HUES48 (cell line): ENCODE measurements at regions not wholly inside any gene's neighbourhood (a gene's known extent, or its start where the extent isn't known, plus 50 kb on each side); places are given as distances from the start of the nearest gene placed in this dataset.
"Not testable (repeated sequence)": the region's sequence is repeated elsewhere in the genome, so short reads cannot be mapped to it uniquely, and the experiment has no call there.

Source experiments
- H3K27ac ChIP-seq: one replicate; pipeline ENCODE4 v1.7.0; 2013; ENCODE audit warnings: low read depth, low read length, inconsistent platforms
- H3K27me3 ChIP-seq: 2 replicates; pipeline ENCODE4 v1.6.1; 2013; ENCODE audit warnings: mild to moderate bottlenecking, low read length; ENCODE audit not compliant: control insufficient read depth, insufficient read depth
- H3K36me3 ChIP-seq: 2 replicates; pipeline ENCODE4 v1.6.1; 2013; ENCODE audit warnings: low read length; ENCODE audit not compliant: control insufficient read depth, insufficient read depth
- H3K4me1 ChIP-seq: 2 replicates; pipeline ENCODE4 v1.6.1; 2013; ENCODE audit warnings: mild to moderate bottlenecking, low read length; ENCODE audit not compliant: control insufficient read depth, insufficient read depth
- H3K4me3 ChIP-seq: 2 replicates; pipeline ENCODE4 v1.5.1; 2013; ENCODE audit warnings: mild to moderate bottlenecking, low read depth, low read length
- H3K9ac ChIP-seq: 2 replicates; pipeline ENCODE4 v1.6.1; 2013; ENCODE audit warnings: mild to moderate bottlenecking, low read depth, low read length, moderate library complexity
- H3K9me3 ChIP-seq: 2 replicates; pipeline ENCODE4 v1.6.1; 2013; ENCODE audit warnings: low read length; ENCODE audit not compliant: control insufficient read depth, insufficient read depth

DNA sequence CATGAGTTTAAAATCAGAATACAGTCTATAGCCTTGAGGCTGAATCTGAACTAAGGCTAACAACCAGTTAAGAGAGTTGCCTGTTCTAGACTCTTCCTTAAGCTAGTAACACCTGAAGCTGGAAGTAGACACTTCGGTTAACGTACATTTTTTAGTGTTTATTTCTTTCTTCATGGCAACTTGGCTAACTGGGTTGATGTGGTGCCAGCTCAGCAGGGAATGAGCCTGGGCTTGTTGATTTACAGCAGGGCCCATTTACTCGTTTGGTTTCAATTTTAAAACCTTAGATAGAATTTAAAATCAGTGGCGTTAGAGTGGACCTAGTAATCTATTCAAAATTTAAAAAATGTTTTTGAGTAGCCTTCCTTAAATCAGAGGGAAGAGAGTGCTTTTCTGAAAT, 137.6 kb upstream of the ESX1 start:
- Histone ChIP-seq H3K4me1 (peaks cover 7% of the 10 kb centered on the region; the same call in 1 of the 2 replicates), H3K27ac (no peak overlapping the region), H3K9ac (no peak overlapping the region), H3K36me3 (no peaks in the 10 kb centered on the region), H3K27me3 (peaks cover 8% of the 10 kb centered on the region; the same call in 1 of the 2 replicates), H3K4me3 (no peak overlapping the region), H3K9me3 (no peaks in the 10 kb centered on the region)

DNA sequence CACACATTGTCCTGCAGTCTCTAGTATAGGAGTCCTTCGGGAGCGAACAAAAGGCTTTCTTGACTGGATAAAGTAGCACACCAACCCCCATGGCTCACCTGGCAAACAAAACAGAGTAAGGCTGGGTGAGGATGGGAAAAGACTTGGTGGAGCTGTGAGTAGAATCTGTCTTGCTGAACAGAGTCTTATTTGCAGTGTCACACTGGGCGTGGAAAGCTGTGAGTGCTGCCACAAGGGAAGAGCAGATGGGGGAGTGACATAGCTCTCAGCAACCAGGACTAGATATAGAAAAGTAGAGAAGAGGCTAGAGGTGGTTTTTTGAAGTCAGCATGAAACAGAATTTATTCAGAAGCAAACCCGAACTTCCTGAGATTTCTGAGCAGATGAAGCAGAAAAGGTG, 137.2 kb upstream of the ESX1 start:
- H3K4me1 ChIP-seq, result peaks cover 7% of the 10 kb centered on the region; the same call in 1 of the 2 replicates
- H3K9me3 ChIP-seq, result no peaks in the 10 kb centered on the region
- H3K9ac ChIP-seq, result no peak overlapping the region
- peaks cover 8% of the 10 kb centered on the region; the same call in 1 of the 2 replicates for H3K27me3 ChIP-seq
- no peak overlapping the region for H3K27ac ChIP-seq
- H3K36me3 ChIP-seq, result no peaks in the 10 kb centered on the region
- no peak overlapping the region for H3K4me3 ChIP-seq

DNA sequence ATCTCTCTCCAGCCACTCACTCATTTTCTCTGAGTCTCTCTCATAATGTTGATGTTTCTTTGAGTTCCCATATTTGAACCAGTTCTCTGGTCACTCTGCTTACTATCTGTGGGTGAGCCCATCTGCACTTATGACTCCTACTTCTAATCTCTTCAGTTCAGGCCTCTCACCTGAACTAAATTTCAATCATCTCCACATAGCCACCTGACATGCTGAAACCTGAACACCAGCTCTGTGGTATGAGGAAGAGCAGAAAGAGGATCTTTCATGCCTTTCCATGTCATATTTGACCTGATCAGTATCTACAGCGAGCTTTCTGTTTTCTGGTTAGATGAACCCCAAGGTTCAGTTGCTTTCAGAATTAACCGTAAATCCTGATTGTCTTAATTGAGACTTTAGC, 122.2 kb upstream of the ESX1 start:
- H3K9ac ChIP-seq, result no peak overlapping the region
- H3K4me3 ChIP-seq, result no peak overlapping the region
- no peaks in the 10 kb centered on the region for H3K4me1 ChIP-seq
- no peak overlapping the region for H3K27ac ChIP-seq
- H3K27me3 ChIP-seq, result no peaks in the 10 kb centered on the region; the same call in none of the 2 replicates
- no peaks in the 10 kb centered on the region for H3K9me3 ChIP-seq
- H3K36me3 ChIP-seq, result no peaks in the 10 kb centered on the region

DNA sequence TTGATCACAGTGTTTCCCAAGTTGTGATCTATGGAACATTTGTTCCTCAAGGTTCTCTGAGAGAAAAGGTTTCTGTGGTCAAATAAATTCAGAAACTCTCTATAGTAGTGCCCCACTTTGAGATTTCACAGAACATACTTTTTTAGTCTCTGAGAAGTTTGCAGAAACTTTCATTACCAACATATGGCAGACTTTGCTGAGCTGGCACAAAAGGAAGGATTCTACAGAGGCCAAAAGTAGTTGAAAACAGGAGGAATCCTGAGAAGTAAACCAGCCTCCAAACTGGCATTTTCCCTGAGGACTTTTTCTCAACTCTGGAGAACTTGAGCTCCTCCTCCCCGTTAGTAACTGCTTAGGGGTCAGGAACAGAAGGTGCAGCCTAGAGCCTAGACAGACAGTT, 117.8 kb upstream of the ESX1 start:
- no peaks in the 10 kb centered on the region for H3K36me3 ChIP-seq
- H3K27ac ChIP-seq, result no peak overlapping the region
- H3K9me3 ChIP-seq, result no peaks in the 10 kb centered on the region
- no peaks in the 10 kb centered on the region for H3K4me1 ChIP-seq
- H3K4me3 ChIP-seq, result no peak overlapping the region
- H3K9ac ChIP-seq, result no peak overlapping the region
- no peaks in the 10 kb centered on the region; the same call in 1 of the 2 replicates for H3K27me3 ChIP-seq

DNA sequence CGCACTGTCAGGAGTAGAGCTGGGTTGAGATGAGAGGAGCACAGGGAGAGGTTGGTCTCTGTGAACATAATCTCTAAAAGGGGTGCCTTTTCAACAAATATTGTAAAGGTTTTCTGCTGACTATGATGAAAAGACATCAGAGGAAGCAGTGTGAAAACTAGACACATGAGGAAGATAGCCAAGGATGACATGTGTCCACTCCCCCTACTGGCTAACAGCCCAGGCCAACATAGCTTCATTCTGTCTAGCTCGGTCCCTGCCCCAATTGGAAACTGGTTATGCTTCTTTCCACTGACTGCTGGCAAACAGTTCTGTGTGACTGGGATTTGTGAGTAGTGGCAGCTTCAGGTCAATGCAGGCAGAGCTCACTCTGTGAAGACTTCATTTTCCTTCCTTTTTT, 115.4 kb upstream of the ESX1 start:
- H3K9me3 ChIP-seq, result no peaks in the 10 kb centered on the region
- H3K9ac ChIP-seq, result no peak overlapping the region
- no peak overlapping the region for H3K4me3 ChIP-seq
- no peaks in the 10 kb centered on the region; the same call in 1 of the 2 replicates for H3K27me3 ChIP-seq
- no peaks in the 10 kb centered on the region for H3K4me1 ChIP-seq
- no peak overlapping the region for H3K27ac ChIP-seq
- H3K36me3 ChIP-seq, result no peaks in the 10 kb centered on the region

DNA sequence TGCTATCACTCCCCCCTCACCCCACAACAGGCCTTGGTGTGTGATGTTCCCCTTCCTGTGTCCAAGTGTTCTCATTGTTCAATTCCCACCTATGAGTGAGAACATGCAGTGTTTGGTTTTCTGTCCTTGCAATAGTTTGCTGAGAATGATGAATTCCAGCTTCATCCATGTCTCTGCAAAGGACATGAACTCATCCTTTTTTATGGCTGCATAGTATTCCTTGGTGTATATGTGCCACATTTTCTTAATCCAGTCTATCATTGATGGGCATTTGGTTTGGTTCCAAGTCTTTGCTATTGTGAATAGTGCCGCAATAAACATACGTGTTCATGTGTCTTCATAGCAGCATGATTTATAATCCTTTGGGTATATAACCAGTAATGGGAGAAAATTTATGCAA, 106.0 kb upstream of the ESX1 start:
- not testable (repeated sequence) for H3K36me3 ChIP-seq, H3K27ac ChIP-seq, H3K4me3 ChIP-seq, H3K9ac ChIP-seq, H3K9me3 ChIP-seq, H3K4me1 ChIP-seq, H3K27me3 ChIP-seq

DNA sequence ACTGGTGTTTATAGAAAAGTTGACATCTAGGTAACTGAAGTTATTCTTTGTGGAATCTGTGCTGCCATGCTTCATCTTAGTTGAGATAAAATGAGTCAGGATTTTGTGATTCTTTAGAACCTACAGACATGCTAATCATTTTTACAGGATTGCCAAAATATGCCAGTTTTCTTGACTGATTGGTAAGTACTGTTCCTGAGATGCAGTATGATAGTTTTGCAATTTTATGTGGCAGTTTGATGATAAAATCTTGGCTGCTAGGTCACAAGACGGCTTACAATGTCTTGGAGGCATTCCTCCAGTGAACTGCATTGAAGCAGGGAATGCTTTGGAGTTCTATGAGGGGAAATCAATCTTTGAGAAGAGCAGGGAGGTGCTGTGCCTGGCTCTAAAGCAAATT, 104.4 kb upstream of the ESX1 start:
- H3K27ac ChIP-seq, result no peak overlapping the region
- H3K4me3 ChIP-seq, result no peak overlapping the region
- H3K4me1 ChIP-seq, result no peaks in the 10 kb centered on the region
- no peaks in the 10 kb centered on the region for H3K9me3 ChIP-seq
- no peaks in the 10 kb centered on the region for H3K36me3 ChIP-seq
- H3K9ac ChIP-seq, result no peak overlapping the region
- H3K27me3 ChIP-seq, result peaks cover 3% of the 10 kb centered on the region; the same call in 1 of the 2 replicates

DNA sequence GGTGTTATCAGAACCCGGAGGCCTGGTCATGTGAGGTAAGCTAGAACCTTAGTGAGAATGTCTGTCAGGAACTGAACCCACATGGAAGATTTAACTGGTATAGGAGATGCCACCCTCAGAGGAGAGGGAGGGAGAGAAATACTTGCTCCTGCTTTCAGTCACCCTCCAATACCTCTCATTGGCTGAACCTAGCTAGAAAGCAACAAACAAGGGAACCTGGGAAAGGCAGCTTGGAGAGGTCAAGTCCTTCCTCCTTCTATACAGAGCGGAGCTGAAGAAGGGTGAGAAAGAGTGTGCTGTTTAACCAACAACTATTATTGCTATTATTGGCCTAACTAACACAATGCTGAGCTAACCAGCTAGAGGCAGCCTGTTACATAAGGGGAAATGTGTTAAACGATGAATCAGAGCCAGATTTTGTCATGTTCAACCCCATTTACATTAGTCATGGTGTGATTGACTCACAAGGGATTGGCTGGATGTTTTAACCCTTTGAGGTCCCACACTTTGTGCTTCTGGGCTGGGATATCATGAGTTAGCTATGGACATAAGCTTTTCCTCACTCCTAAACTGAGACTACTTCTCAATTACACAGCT, 96.5 kb upstream of the ESX1 start:
- H3K9me3 ChIP-seq, result no peaks in the 10 kb centered on the region
- H3K4me1 ChIP-seq, result peaks cover 9% of the 10 kb centered on the region
- no peak overlapping the region for H3K4me3 ChIP-seq
- no peaks in the 10 kb centered on the region for H3K36me3 ChIP-seq
- H3K27ac ChIP-seq, result no peak overlapping the region
- no peaks in the 10 kb centered on the region for H3K27me3 ChIP-seq
- no peak overlapping the region for H3K9ac ChIP-seq

DNA sequence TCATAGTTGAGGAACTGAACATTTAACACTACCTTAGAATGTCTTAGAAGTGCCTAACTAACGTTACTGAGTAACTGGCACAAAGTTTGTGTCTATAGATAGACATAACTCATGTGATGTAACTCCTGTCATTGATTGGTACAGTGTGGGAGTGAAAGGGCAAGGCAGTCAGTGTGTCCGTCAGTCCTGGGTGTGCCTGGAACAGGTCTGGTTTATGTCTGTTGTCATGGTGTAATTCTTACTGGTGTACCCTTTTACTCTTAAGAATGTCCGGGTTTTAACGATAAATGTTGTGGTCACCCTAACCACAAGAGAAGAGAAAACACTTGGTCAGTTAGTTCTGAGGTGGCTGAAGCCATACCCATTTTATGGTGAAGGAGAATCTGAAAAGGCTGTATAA, 93.1 kb upstream of the ESX1 start:
- Histone ChIP-seq H3K9me3 (no peaks in the 10 kb centered on the region), H3K27ac (no peak overlapping the region), H3K4me1 (peaks cover 9% of the 10 kb centered on the region), H3K4me3 (no peak overlapping the region), H3K9ac (no peak overlapping the region), H3K36me3 (no peaks in the 10 kb centered on the region), H3K27me3 (no peaks in the 10 kb centered on the region)

DNA sequence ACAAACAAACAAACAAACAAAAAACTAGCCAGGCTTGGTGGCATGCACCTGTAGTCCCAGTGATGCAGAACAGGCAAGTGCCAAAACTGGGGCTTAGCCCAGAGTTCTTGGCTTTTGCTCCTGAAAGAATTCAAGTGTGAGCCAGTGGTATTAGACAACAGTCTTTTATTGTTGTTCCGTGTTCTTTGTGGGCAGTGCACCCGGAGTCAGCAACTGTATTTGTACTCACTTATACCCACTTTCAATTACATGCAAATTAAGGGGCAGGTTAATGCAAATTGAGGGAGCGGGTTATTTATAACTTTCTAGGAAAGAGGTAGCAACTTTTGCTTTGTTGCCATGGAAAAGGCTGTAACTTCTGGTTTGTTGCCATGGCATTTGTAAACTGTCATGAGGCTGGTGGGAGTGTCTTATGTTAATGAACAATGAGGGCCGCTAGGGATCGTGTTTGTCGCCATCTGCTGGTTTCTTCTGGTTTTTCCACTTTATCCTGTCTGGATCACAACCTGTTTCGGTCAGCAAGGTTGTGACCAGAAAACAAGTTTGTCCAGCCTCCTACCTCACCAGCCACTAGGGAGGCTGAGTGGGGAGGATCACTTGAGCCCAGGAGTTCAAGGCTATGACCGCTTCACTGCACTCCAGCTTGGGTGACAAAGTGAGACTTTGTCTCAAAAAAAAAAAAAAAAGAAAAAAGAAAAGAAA, 88.8 kb upstream of the ESX1 start:
- Histone ChIP-seq H3K9ac (no peak overlapping the region), H3K27me3 (peaks cover 8% of the 10 kb centered on the region; the same call in 1 of the 2 replicates)

DNA sequence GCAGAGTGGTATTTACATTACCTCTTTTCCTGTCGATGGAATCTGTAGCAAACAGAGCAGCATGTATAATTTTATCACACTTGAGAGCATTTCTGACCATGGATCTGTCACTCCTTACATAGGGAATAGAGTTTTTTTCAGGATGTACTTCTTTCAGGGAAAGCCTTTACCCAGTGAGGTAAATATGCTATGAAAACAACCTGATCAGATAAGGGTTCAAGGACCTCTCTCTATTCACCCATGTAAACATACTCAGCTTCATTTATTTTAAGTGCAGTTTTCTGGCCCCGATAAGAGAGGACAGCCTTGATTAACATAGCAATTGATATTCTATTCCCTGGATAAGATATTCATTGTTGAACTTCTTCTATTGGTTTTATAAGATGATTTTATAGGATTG, 87.3 kb upstream of the ESX1 start:
- Histone ChIP-seq H3K9ac (no peak overlapping the region), H3K4me1 (no peaks in the 10 kb centered on the region), H3K27me3 (peaks cover 8% of the 10 kb centered on the region; the same call in 1 of the 2 replicates), H3K36me3 (no peaks in the 10 kb centered on the region), H3K9me3 (no peaks in the 10 kb centered on the region), H3K27ac (no peak overlapping the region), H3K4me3 (no peak overlapping the region)

More for the DNA sequence above, 88.8 kb upstream of the ESX1 start:
- H3K4me3 ChIP-seq, result no peak overlapping the region
- peaks cover 6% of the 10 kb centered on the region for H3K4me1 ChIP-seq
- no peaks in the 10 kb centered on the region for H3K36me3 ChIP-seq
- no peak overlapping the region for H3K27ac ChIP-seq
- H3K9me3 ChIP-seq, result no peaks in the 10 kb centered on the region
